Prostate gland (tissue), 2 donors: ENCODE measurements at regions not wholly inside any gene's neighbourhood (a gene's known extent, or its start where the extent isn't known, plus 50 kb on each side); places are given as distances from the start of the nearest gene placed in this dataset.

ENCODE experiments used
- CTCF ChIP-seq, 4 experiments: fragments of 200-600 bp in 2 of 4; fragments of 450-650 bp in 2 of 4; sonication (generic) in 2 of 4; IDR thresholded peaks; 1 replicate in 3 of 4; 2 replicates in 1 of 4; pipeline ENCODE4 v1.5.1; 2016 to 2019; ENCODE audit warnings: antibody characterized with exemption in 4 of 4, mild to moderate bottlenecking in 2 of 4, moderate library complexity in 2 of 4
- POLR2A ChIP-seq: fragments of 450-650 bp; IDR thresholded peaks from one replicate; pipeline ENCODE4 v1.6.1; 2016; ENCODE audit warnings: antibody characterized with exemption, mild to moderate bottlenecking

- no peak for TF ChIP-seq POLR2A
- TF ChIP-seq CTCF (IDR thresholded peaks at IDR 0.05), result no peak
Observed at GRCh38 chr13:103213152-103213551, 146.9 kb upstream of the SLC10A2 start.
